HepG2 (cell line): ENCODE measurements at regions not wholly inside any gene's neighbourhood (a gene's known extent, or its start where the extent isn't known, plus 50 kb on each side); places are given as distances from the start of the nearest gene placed in this dataset.

ENCODE experiments used
- ATF3 ChIP-seq: sonication (generic); formaldehyde crosslinking; IDR thresholded peaks from 2 replicates; pipeline ENCODE4 v1.4.0; 2020; ENCODE audit warnings: missing genetic modification reagents
- ATF7 ChIP-seq, 2 experiments: fragments of 450-650 bp in 1 of 2; sonication (generic) in 1 of 2; formaldehyde crosslinking in 1 of 2; IDR thresholded peaks; 2 replicates each; pipeline versions ENCODE4 v1.4.0 to v1.6.1; 2016 to 2020; ENCODE audit warnings: antibody characterized with exemption in 1 of 2, mild to moderate bottlenecking in 1 of 2, missing genetic modification reagents in 1 of 2
- FOXA1 ChIP-seq, 2 experiments: fragments of 450-650 bp in 1 of 2; sonication (generic) in 1 of 2; formaldehyde crosslinking in 1 of 2; IDR thresholded peaks; 2 replicates each; pipeline versions ENCODE4 v1.4.0 to v1.6.1; 2016 to 2020; ENCODE audit warnings: missing genetic modification reagents in 1 of 2
- HBP1 ChIP-seq: IDR thresholded peaks from 2 replicates; pipeline ENCODE4 v1.6.1; 2016; ENCODE audit warnings: low read depth, control low read depth
- HDAC1 ChIP-seq: sonication (generic); formaldehyde crosslinking; IDR thresholded peaks from 2 replicates; pipeline ENCODE4 v1.5.1; 2020; ENCODE audit warnings: mild to moderate bottlenecking, missing genetic modification reagents
- HDAC2 ChIP-seq: sonication (generic); formaldehyde crosslinking; IDR thresholded peaks from 2 replicates; pipeline ENCODE4 v1.4.0; 2020; ENCODE audit warnings: missing genetic modification reagents
- MLX ChIP-seq: IDR thresholded peaks from 2 replicates; pipeline ENCODE4 v1.6.1; 2016
- MXI1 ChIP-seq: IDR thresholded peaks from 3 replicates; pipeline ENCODE4 v1.6.1; 2012; ENCODE audit warnings: low read depth, low read length, inconsistent platforms, borderline replicate concordance
- NRL ChIP-seq: sonication (generic); formaldehyde crosslinking; IDR thresholded peaks from 2 replicates; pipeline ENCODE4 v1.5.0; 2020; ENCODE audit warnings: missing genetic modification reagents, mild to moderate bottlenecking, moderate library complexity, borderline replicate concordance
- TCF7L2 ChIP-seq: IDR thresholded peaks from 2 replicates; pipeline ENCODE4 v1.6.1; 2011; ENCODE audit warnings: mild to moderate bottlenecking, low read depth, low read length, moderate library complexity
- U2AF1 ChIP-seq: fragments of 200-400 bp; formaldehyde crosslinking; optimal IDR thresholded peaks from 2 replicates; pipeline ENCODE3; 2017; ENCODE audit warnings: mild to moderate bottlenecking, low read depth, low read length
- YEATS2 ChIP-seq: sonication (generic); formaldehyde crosslinking; IDR thresholded peaks from 2 replicates; pipeline ENCODE4 v1.4.0; 2020; ENCODE audit warnings: missing genetic modification reagents, borderline replicate concordance
- YEATS4 ChIP-seq: sonication (generic); formaldehyde crosslinking; IDR thresholded peaks from 2 replicates; pipeline ENCODE4 v1.4.0; 2020; ENCODE audit warnings: missing genetic modification reagents, borderline replicate concordance
- ZBTB10 ChIP-seq: sonication (generic); formaldehyde crosslinking; IDR thresholded peaks from 2 replicates; pipeline ENCODE4 v1.4.0; 2020; ENCODE audit warnings: missing genetic modification reagents, borderline replicate concordance
- ZBTB21 ChIP-seq: sonication (generic); formaldehyde crosslinking; IDR thresholded peaks from 2 replicates; pipeline ENCODE4 v1.4.0; 2020; ENCODE audit warnings: missing genetic modification reagents
- ZFP1 ChIP-seq: IDR thresholded peaks from 2 replicates; pipeline ENCODE4 v1.6.1; 2016
- ZNF382 ChIP-seq: sonication (generic); formaldehyde crosslinking; IDR thresholded peaks from 2 replicates; pipeline ENCODE4 v1.5.0; 2020; ENCODE audit warnings: missing genetic modification reagents, mild to moderate bottlenecking, borderline replicate concordance
- ZNF430 ChIP-seq: sonication (generic); formaldehyde crosslinking; IDR thresholded peaks from 2 replicates; pipeline ENCODE4 v1.9.0; 2021; ENCODE audit warnings: mild to moderate bottlenecking, missing genetic modification reagents
- ZNF512 ChIP-seq: sonication (generic); formaldehyde crosslinking; IDR thresholded peaks from 2 replicates; pipeline ENCODE4 v1.4.0; 2020; ENCODE audit warnings: mild to moderate bottlenecking, missing genetic modification reagents
- ZNF710 ChIP-seq: sonication (generic); formaldehyde crosslinking; IDR thresholded peaks from 2 replicates; pipeline ENCODE4 v1.5.0; 2020; ENCODE audit warnings: mild to moderate bottlenecking, missing genetic modification reagents, borderline replicate concordance

GRCh38 chr2:62578803-62579640 is 73.0 kb upstream of the TMEM17 start (continued):
- TF ChIP-seq FOXA1 (IDR thresholded peaks at IDR 0.05) (no peak), FOXA1 (CRISPR knock-in tag; IDR thresholded peaks at IDR 0.05) (peak; percentile 82), HDAC2 (CRISPR knock-in tag) (no peak), ATF3 (CRISPR knock-in tag) (peak; percentile 76), ATF7 (IDR thresholded peaks at IDR 0.05) (no peak), ATF7 (CRISPR knock-in tag; IDR thresholded peaks at IDR 0.05) (no peak), ZNF430 (CRISPR knock-in tag) (no peak), ZNF512 (CRISPR knock-in tag) (no peak), ZBTB10 (CRISPR knock-in tag) (no peak), YEATS2 (CRISPR knock-in tag) (no peak; the same call in 1 of the 2 replicates), MXI1 (no peak), TCF7L2 (no peak), NRL (CRISPR knock-in tag) (no peak), ZBTB21 (CRISPR knock-in tag) (no peak), ZNF382 (no peak), HDAC1 (CRISPR knock-in tag) (no peak), U2AF1 (no peak), YEATS4 (no peak), ZNF710 (CRISPR knock-in tag) (no peak), HBP1 (no peak), MLX (CRISPR knock-in tag) (no peak), ZFP1 (CRISPR knock-in tag) (no peak; the same call in 1 of the 2 replicates)
